ENCODE measurements at regions not wholly inside any gene's neighbourhood (a gene's known extent, or its start where the extent isn't known, plus 50 kb on each side); places are given as distances from the start of the nearest gene placed in this dataset.
"Not testable (repeated sequence)": the region's sequence is repeated elsewhere in the genome, so short reads cannot be mapped to it uniquely, and the experiment has no call there.

GRCh38 chr15:35279811-35280210, 194.7 kb upstream of the NANOGP8 start:
- in situ Hi-C loops (cut with MboI; ENCODE audit: low sequenced_read_pairs, unreplicated experiment): loop anchor here (25.0 kb wide), 1 partner anchor 193 kb away; the partner anchor contains the start of gene NANOGP8
- DNase-seq (ENCODE audit: low spot score): no peak
- TF ChIP-seq, protein P1, sequence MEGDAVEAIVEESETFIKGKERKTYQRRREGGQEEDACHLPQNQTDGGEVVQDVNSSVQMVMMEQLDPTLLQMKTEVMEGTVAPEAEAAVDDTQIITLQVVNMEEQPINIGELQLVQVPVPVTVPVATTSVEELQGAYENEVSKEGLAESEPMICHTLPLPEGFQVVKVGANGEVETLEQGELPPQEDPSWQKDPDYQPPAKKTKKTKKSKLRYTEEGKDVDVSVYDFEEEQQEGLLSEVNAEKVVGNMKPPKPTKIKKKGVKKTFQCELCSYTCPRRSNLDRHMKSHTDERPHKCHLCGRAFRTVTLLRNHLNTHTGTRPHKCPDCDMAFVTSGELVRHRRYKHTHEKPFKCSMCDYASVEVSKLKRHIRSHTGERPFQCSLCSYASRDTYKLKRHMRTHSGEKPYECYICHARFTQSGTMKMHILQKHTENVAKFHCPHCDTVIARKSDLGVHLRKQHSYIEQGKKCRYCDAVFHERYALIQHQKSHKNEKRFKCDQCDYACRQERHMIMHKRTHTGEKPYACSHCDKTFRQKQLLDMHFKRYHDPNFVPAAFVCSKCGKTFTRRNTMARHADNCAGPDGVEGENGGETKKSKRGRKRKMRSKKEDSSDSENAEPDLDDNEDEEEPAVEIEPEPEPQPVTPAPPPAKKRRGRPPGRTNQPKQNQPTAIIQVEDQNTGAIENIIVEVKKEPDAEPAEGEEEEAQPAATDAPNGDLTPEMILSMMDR (IDR thresholded peaks at IDR 0.05; ENCODE audit: borderline replicate concordance, control extremely low read depth, extremely low read depth, insufficient read depth, missing control alignments): no peak

- no peak for DNase-seq (ENCODE audit: low spot score)
- TF ChIP-seq, protein P1 (IDR thresholded peaks at IDR 0.05; ENCODE audit: borderline replicate concordance, control extremely low read depth, extremely low read depth, insufficient read depth, missing control alignments): no peak
- in situ Hi-C loops (cut with MboI; ENCODE audit: low sequenced_read_pairs, unreplicated experiment): no loop called here
Observed at GRCh38 chr15:35271371-35272043, 186.4 kb upstream of the NANOGP8 start.

- no peak for DNase-seq (ENCODE audit: low spot score)
- TF ChIP-seq, protein P1 (IDR thresholded peaks at IDR 0.05; ENCODE audit: borderline replicate concordance, control extremely low read depth, extremely low read depth, insufficient read depth, missing control alignments): no peak
- in situ Hi-C loops (cut with MboI; ENCODE audit: low sequenced_read_pairs, unreplicated experiment): no loop called here
Observed at GRCh38 chr15:35260941-35261340, 175.8 kb upstream of the NANOGP8 start.

DNA sequence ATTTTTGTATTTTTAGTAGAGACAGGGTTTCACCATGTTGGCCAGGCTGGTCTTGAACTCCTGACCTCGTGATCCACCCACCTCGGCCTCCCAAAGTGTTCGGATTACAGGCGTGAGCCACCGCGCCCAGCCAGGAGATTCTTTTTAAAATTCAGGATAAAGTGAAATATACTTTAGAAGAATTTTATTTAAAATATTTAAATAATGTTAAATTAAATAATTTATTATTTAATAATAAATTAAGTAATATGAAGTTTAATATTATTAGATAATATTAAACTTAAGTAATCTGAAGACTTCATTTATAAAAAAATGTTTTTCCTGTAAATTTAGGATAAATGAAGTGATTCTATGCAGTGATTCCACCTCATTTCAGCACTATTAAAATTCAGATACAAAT, 175.2 kb upstream of the NANOGP8 start:
- DNase-seq (ENCODE audit: low spot score); in situ Hi-C loops (cut with MboI; ENCODE audit: low sequenced_read_pairs, unreplicated experiment): not testable (repeated sequence)

DNA sequence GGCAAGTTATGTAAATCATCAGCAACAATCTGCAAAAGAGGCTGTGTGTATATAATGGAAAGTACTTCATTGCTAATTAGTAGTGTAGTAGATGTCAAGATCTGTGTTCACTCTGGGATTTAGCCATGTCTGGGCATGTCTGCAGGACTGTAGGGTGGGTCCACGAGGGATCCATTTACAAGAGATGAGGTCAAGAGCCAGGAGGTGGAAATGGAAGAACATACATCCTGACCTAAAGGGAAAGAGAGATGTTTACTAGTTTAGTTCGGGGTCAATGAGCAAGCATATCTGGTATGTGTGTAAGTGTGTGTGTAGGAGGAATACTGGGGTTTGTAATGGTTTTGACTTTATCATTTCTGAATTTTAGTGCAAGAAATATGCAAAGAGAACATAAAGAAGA, 171.5 kb upstream of the NANOGP8 start:
- TF ChIP-seq, protein P1 (IDR thresholded peaks at IDR 0.05; ENCODE audit: borderline replicate concordance, control extremely low read depth, extremely low read depth, insufficient read depth, missing control alignments): no peak
- in situ Hi-C loops (cut with MboI; ENCODE audit: low sequenced_read_pairs, unreplicated experiment): no loop called here
- DNase-seq (ENCODE audit: low spot score): no peak

- TF ChIP-seq, protein P1 (IDR thresholded peaks at IDR 0.05; ENCODE audit: borderline replicate concordance, control extremely low read depth, extremely low read depth, insufficient read depth, missing control alignments): no peak
- in situ Hi-C loops (cut with MboI; ENCODE audit: low sequenced_read_pairs, unreplicated experiment): no loop called here
- no peak for DNase-seq (ENCODE audit: low spot score)
Observed at GRCh38 chr15:35256141-35256540, 171.0 kb upstream of the NANOGP8 start.

GRCh38 chr15:35254908-35255307, 169.8 kb upstream of the NANOGP8 start:
- in situ Hi-C loops (cut with MboI; ENCODE audit: low sequenced_read_pairs, unreplicated experiment); DNase-seq (ENCODE audit: low spot score): not testable (repeated sequence)

DNA sequence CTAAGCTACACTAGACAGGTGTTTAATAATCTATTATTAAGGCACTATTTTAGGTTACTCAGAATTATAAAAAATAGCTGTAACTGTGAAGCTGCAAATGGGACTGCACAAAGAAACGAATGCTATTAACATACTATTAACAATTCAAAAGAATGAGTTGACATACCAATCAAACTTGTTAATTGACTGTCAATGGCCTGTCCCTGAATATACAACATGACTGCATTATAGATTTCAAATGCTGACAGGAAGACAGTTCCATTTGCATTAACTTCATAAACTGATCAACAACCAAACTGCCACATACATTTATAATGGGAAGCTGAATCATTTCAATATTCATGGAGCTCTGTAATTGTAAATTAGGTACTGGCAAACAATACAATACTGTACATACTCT, 169.0 kb upstream of the NANOGP8 start:
- TF ChIP-seq, protein P1 (IDR thresholded peaks at IDR 0.05; ENCODE audit: borderline replicate concordance, control extremely low read depth, extremely low read depth, insufficient read depth, missing control alignments): no peak
- in situ Hi-C loops (cut with MboI; ENCODE audit: low sequenced_read_pairs, unreplicated experiment): no loop called here
- DNase-seq (ENCODE audit: low spot score): no peak

Data from GM13976 (cell line).